Adrenal gland (tissue), 9 donors: ENCODE measurements at regions not wholly inside any gene's neighbourhood (a gene's known extent, or its start where the extent isn't known, plus 50 kb on each side); places are given as distances from the start of the nearest gene placed in this dataset.

Experiments
- DNase-seq, 7 donors: peaks; one replicate each; pipeline ENCODE4 v3.0.0-alpha.2; 2019 to 2020
- H3K27ac ChIP-seq, 5 donors: fragments of 200-600 bp; sonication (generic) in 4 of 5; 1 replicate in 3 of 5; 2 replicates in 2 of 5; pipeline versions ENCODE4 v1.5.1 to v1.8.0; 2016 to 2020; ENCODE audit warnings: mild to moderate bottlenecking in 1 of 5
- H3K27me3 ChIP-seq: fragments of 200-600 bp; 2 replicates; pipeline ENCODE4 v1.8.0; 2021
- H3K36me3 ChIP-seq, 2 donors: fragments of 200-600 bp; replicated peaks in 1 of 2; 1 replicate in 1 of 2; 2 replicates in 1 of 2; pipeline versions ENCODE4 v1.5.1 to v1.8.0; 2018 to 2022
- H3K4me1 ChIP-seq, 2 donors: fragments of 200-600 bp; replicated peaks in 1 of 2; 1 replicate in 1 of 2; 2 replicates in 1 of 2; pipeline versions ENCODE4 v1.5.1 to v1.8.0; 2018 to 2021
- H3K4me3 ChIP-seq, 4 donors: fragments of 200-600 bp; sonication (generic) in 3 of 4; one replicate each; pipeline ENCODE4 v1.5.1; 2016 to 2018
- H3K9me3 ChIP-seq, 3 donors: fragments of 200-600 bp; sonication (generic) in 1 of 3; replicated peaks in 1 of 3; 1 replicate in 2 of 3; 2 replicates in 1 of 3; pipeline versions ENCODE4 v1.5.1 to v1.8.0; 2016 to 2021
- CTCF ChIP-seq, 6 experiments: fragments of 450-650 bp in 4 of 6; fragments of 200-600 bp in 2 of 6; sonication (generic) in 1 of 6; IDR thresholded peaks; 1 replicate in 5 of 6; 2 replicates in 1 of 6; pipeline versions ENCODE4 v1.5.1 to v1.8.0; 2016 to 2021; ENCODE audit warnings: antibody characterized with exemption in 6 of 6, mild to moderate bottlenecking in 2 of 6, moderate library complexity in 1 of 6
- POLR2A ChIP-seq, 2 donors: fragments of 450-650 bp; IDR thresholded peaks; one replicate each; pipeline ENCODE4 v1.6.1; 2017; ENCODE audit warnings: antibody characterized with exemption in 2 of 2, mild to moderate bottlenecking in 2 of 2, moderate library complexity in 1 of 2
- WGBS, 4 donors: extraction: QIAGEN DNeasy Blood & Tissue Kit in 2 of 4; methylation state at CpG; one replicate each; pipeline versions ENCODE4 v1.1.5 to v1.1.7; 2013 to 2017; 5-methylcytosine and 5-hydroxymethylcytosine counted together
- intact Hi-C, 2 donors: fragments of 100-400 bp; cut with DNase I; formaldehyde crosslinking; loops; one replicate each; pipeline versions ENCODE4 v1.14.1 to v1.15.0; 2022 to 2023
- donor health status: healthy with polysubstance abuse.
- donor health status: Bipolar disorder and iron deficiency.
- donor health status: DM: yes; HTN: yes; CAD: no.
- donor health status: DM: no; HTN: no; CAD: no.
- donor health status: DM: no; HTN: no; CAD: no.

GRCh38 chr12:115770643-115771042 is 506.9 kb downstream of the MED13L start:
- TF ChIP-seq POLR2A (IDR thresholded peaks at IDR 0.05) = no peak
- no peak for TF ChIP-seq CTCF (IDR thresholded peaks at IDR 0.05)
- Histone ChIP-seq H3K27ac (no peak overlapping the region), H3K9me3 (no peaks in the 10 kb centered on the region), H3K36me3 (no peaks in the 10 kb centered on the region), H3K4me3 (no peak overlapping the region), H3K4me1 (no peaks in the 10 kb centered on the region), H3K27me3 (no peaks in the 10 kb centered on the region)
- 33 to 83% (median 46%) methylated on average over 1 of the region's 1 CpG for WGBS, 4 donors
- intact Hi-C loops = no loop called here
- no peak for DNase-seq

- Histone ChIP-seq H3K36me3 (no peaks in the 10 kb centered on the region), H3K9me3 (no peaks in the 10 kb centered on the region)
- intact Hi-C loops = loop anchor here in 1 of 2 donors (10.0 kb wide), 1 partner anchor 147 kb away; no protein-coding TSS in a partner anchor
Observed at GRCh38 chr12:115767916-115768315, 509.6 kb downstream of the MED13L start.

DNA sequence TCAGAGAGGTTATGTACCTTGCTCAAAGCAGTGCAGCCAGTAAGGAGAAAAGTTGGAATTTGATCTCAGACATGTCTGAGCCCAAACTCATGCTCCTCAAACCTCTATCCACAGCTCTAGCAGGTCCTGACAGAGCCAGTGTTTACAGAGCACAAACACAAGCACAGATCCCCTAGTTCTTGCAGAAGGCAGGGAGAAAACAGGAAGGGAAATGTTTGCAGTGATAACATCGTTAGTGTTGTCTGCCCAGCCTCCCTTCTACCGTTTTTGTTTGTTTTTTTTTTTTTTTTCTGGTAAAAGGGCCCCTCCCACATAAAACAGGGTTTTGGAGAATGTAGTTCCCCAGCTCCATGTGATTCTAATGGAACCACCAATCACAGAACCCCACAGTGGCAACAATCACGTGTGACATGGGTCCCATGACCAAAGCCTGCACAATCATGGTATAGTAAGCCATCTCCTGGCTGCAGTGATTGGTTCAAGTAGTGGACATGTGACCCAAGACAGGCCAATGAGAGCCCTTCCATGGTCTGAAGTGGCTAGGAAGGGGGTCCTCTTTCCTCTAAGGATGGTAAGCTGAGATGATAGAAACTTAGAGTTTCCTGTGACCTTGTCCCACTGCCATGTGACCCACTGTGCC is 513.4 kb downstream of the MED13L start:
- H3K27me3 ChIP-seq = no peaks in the 10 kb centered on the region
- intact Hi-C loops = loop anchor here in 1 of 2 donors (10.0 kb wide), 1 partner anchor 151 kb away; no protein-coding TSS in a partner anchor

More at GRCh38 chr12:115767916-115768315, 509.6 kb downstream of the MED13L start:
- Histone ChIP-seq H3K4me1 (no peaks in the 10 kb centered on the region), H3K4me3 (no peak overlapping the region), H3K27ac (no peak overlapping the region), H3K27me3 (no peaks in the 10 kb centered on the region)
- TF ChIP-seq CTCF (IDR thresholded peaks at IDR 0.05) (no peak), POLR2A (IDR thresholded peaks at IDR 0.05) (no peak)
- DNase-seq = peak in 5 of 7 donors; percentile 23 to 54 (median 40)
- WGBS, 4 donors = 51 to 74% (median 63%) methylated on average over 5 of the region's 5 CpGs

DNA sequence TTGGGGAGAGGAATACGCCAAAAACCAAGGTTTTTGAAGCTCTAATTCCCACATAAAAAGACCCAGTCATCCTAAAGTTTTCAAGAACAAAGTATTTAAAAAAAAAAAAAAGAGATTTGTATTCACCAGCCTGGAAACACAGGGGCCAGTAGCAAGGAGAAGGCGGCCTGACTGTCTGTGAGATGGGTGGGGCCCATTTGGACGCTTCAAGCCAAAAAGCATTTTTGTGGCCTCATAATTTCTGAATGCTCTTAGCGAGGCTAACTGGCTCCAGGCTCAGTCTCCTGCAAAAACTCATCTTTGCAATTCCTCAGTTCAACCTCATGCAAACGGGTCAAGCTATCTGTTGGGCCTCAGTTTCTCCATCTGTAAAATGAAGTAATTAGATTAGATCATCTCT is 514.1 kb downstream of the MED13L start:
- Histone ChIP-seq H3K9me3 (no peaks in the 10 kb centered on the region), H3K27me3 (no peaks in the 10 kb centered on the region), H3K36me3 (no peaks in the 10 kb centered on the region), H3K4me3 (no peak overlapping the region), H3K27ac (no peak overlapping the region), H3K4me1 (no peaks in the 10 kb centered on the region)
- intact Hi-C loops = loop anchor here in 1 of 2 donors (10.0 kb wide), 1 partner anchor 151 kb away; no protein-coding TSS in a partner anchor
- no peak for TF ChIP-seq POLR2A (IDR thresholded peaks at IDR 0.05)
- TF ChIP-seq CTCF (IDR thresholded peaks at IDR 0.05) = no peak
- whole genome bisulfite sequencing, 4 donors = 74 to 85% (median 77%) methylated on average over 5 of the region's 5 CpGs
- peak in 3 of 7 donors; percentile 8 to 58 (median 24) for DNase-seq

More for the DNA sequence above, 513.4 kb downstream of the MED13L start:
- no peak overlapping the region for H3K4me3 ChIP-seq
- WGBS, 4 donors = 30 to 71% (median 50%) methylated on average over 3 of the region's 3 CpGs
- TF ChIP-seq POLR2A (IDR thresholded peaks at IDR 0.05) (no peak), CTCF (IDR thresholded peaks at IDR 0.05) (no peak)
- no peak for DNase-seq
- H3K4me1 ChIP-seq = no peaks in the 10 kb centered on the region
- H3K9me3 ChIP-seq = no peaks in the 10 kb centered on the region
- H3K27ac ChIP-seq = no peak overlapping the region
- H3K36me3 ChIP-seq = no peaks in the 10 kb centered on the region
